ENCODE measurements at regions not wholly inside any gene's neighbourhood (a gene's known extent, or its start where the extent isn't known, plus 50 kb on each side); places are given as distances from the start of the nearest gene placed in this dataset.

DNA sequence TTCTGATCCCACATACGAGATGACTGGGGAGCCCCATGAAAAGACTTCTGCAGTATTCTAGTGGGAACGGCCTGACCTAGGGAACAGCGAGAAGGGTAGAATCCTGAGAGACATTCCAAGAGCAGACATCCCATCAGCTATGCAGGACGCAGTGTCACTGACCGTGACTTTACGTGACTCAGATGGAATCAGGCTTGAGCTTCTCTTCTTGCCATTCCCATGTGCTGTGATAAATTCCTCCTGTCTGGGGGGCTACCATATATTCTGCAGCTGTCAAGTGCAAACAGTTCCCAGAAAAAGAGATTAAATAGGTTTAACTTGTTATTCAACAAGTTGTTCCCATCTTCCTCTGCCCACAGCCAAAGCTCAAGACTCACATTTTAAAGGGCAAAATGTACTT lies 73.1 kb upstream of the PDE1C start:
- DNase-seq (ENCODE audit: low spot score) = no peak

DNA sequence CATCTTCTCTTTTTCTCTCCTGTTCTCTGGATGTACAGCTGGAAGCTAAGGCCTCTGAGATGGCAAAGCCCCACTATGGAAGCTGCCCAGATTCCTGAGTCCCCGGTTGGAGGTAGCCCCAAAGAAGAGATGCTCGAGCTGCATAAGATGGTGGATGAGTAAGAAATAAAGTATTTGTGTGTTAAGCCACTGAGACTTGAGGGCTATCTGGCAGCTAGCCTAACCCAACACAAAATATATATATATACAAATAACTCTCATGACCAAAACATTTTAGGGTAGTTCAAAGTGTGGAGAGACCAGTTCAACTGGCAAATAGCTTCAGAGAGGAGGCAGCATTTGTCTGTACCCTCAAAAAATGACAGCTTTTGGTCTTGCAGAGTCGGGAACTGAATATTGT lies 72.4 kb upstream of the PDE1C start:
- DNase-seq (ENCODE audit: low spot score) = no peak

DNA sequence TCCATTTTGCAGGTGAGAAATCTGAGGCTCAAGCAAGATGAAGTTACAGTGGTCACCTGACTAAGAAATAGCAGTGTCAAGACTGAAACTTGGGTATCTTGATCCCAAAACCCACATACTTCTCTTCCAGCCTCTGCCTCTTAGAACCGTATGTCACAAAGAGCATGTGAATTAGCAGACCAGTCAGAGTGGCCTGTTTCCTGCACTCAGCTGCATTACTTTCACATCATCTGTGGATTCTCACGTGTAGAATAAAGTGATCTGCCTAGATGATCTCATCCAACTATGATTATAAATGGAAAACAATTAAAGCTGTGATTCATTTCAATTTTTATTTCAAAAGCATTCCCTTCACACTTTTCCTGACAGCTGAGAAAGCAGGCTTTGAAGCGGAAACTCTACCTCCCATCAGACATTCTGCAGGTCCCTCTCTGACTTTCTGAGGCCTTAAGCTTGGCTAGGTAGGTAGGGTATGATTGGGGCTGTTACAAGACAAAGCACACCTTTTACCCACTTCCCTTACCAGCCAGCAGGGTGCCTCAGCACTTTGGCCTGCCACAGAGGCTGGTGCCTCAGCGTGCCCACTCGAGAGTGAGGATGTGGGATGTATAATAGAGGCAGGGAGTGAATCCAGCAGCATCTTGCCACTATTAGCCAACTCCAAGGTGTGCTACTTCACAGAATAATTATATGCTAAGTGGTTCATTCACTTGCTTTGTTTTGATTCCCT lies 70.2 kb upstream of the PDE1C start:
- DNase-seq (ENCODE audit: low spot score) = no peak

DNA sequence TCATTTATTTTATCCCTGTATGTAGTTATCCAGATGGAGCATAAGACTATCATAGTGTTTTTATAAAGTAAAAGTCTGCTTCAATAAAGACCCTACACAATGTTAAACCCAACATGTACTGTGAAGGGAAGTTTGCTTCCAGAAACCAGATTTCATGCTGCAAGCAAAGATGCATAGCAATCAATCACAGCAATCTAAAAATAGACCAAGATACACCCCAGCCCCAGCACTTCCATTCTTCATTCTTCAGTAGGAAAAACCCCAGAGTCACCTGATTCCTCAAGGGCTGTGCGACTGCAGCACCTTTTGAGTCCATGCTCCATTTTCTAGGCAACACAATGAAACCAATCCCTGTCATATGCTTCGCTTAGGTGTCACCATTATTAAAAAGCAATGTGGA lies 66.9 kb upstream of the PDE1C start:
- DNase-seq (ENCODE audit: low spot score) = no peak

DNA sequence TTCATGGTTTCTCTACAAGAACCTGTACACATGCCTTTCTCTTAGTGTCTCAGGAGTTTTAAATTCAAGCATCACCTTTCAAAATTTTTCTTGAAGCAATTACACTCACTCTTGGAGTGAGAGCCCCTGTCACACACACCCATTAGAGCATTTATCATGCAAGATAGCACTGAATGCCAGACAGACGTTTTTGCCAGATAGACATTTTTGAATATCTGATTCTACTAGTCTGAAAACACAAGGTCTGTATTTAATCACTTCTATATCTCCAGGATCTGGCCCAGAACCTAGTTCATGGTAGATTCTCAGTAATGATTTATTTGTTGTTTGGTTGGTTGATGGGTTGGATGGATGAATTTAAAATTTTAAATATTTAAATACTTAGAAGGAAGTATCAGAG lies 60.9 kb upstream of the PDE1C start:
- DNase-seq (ENCODE audit: low spot score) = no peak

DNA sequence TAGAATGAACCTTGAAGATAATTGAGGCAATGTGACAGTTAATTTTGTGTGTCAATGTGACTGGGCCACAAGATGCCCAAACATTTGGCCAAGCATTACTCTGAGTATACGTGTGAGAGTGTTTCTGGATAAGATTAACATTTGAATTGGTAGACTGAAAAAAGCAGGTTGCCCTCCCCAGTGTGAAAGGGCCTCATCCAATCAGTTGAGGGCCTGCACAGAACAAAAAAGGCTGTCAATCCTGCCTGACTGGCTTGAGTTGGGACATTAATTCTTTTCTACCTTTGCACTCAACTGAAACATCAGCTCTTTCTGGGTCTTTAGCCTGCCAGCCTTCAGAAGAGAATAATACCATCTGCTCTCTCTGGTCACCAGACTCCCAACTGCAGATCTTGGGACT lies 56.6 kb upstream of the PDE1C start:
- DNase-seq (ENCODE audit: low spot score) = no peak
